K562 (cell line): ENCODE measurements at regions not wholly inside any gene's neighbourhood (a gene's known extent, or its start where the extent isn't known, plus 50 kb on each side); places are given as distances from the start of the nearest gene placed in this dataset.
A peak's percentile ranks its signal among the peaks of the same experiment; 100 is the strongest.

Source experiments
- ATAC-seq: fragments of 200-7000 bp; cut with Tn5 transposase; 3 replicates; pipeline ENCODE4 v1.9.1; 2020; ENCODE audit warnings: moderate library complexity
- BruUV-seq: library from RNA; stranded (reverse); fragments of 400-500 nt; replicated peaks from 2 replicates; lab custom pipeline; 2021; lab: Mats Ljungman, UMichigan
- CTCF ChIA-PET: fragments of 300-600 bp; formaldehyde crosslinking; extraction: SDS; loops from one replicate; lab custom pipeline; 2021; ENCODE audit warnings: low intra/inter-chr PET ratio; lab: Yijun Ruan, JAX
- POLR2A ChIA-PET: fragments of 300-600, 350-650 bp; sonication (Branson Sonifier 250); formaldehyde crosslinking; extraction: SDS; loops from one replicate; lab custom pipeline; 2021; ENCODE audit warnings: antibody characterized with exemption, inconsistent platforms; lab: Yijun Ruan, JAX
- DNase-seq, 4 experiments: peaks; one replicate each; pipeline versions ENCODE4 v3.0.0 to v3.0.0-alpha.2; 2011 to 2018; ENCODE audit warnings: low spot score in 3 of 4, mixed read lengths in 3 of 4; ENCODE audit errors: extremely low read depth in 1 of 4
- FAIRE-seq: peaks from 2 replicates; lab custom pipeline; 2011; peaks lifted over from hg19 to GRCh38; lab: Jason Lieb, UNC
- H2AFZ ChIP-seq: 2 replicates; pipeline ENCODE4 v1.6.0; 2011; ENCODE audit warnings: low read depth, low read length, control low read depth, inconsistent platforms
- H3K27ac ChIP-seq: fragments of 200-600 bp; 3 replicates; pipeline ENCODE4 v1.8.0; 2011; ENCODE audit warnings: low read depth, mild to moderate bottlenecking, control low read depth, inconsistent platforms, low read length, moderate library complexity, mixed read lengths; ENCODE audit errors: extremely low read depth
- H3K27me3 ChIP-seq, 2 experiments: fragments of 300-600 bp in 1 of 2; 2 replicates in 1 of 2; 3 replicates in 1 of 2; pipeline versions ENCODE4 v1.6.0 to v1.8.0; 2011; ENCODE audit warnings: inconsistent platforms in 2 of 2, low read length in 2 of 2, mild to moderate bottlenecking in 1 of 2, mixed read lengths in 1 of 2, moderate library complexity in 1 of 2; ENCODE audit not compliant: control insufficient read depth in 2 of 2, insufficient read depth in 2 of 2
- H3K36me3 ChIP-seq: fragments of 300-600 bp; 3 replicates; pipeline ENCODE4 v1.8.0; 2011; ENCODE audit warnings: mild to moderate bottlenecking, low read length, inconsistent platforms; ENCODE audit not compliant: control insufficient read depth, insufficient read depth
- H3K4me1 ChIP-seq, 2 experiments: fragments of 200-600 bp in 1 of 2; replicated peaks in 1 of 2; 2 replicates in 1 of 2; 3 replicates in 1 of 2; pipeline versions ENCODE4 v1.5.1 to v1.8.0; 2011; ENCODE audit warnings: inconsistent platforms in 2 of 2, low read length in 2 of 2, mild to moderate bottlenecking in 1 of 2, mixed read lengths in 1 of 2, moderate library complexity in 1 of 2; ENCODE audit not compliant: control insufficient read depth in 2 of 2, insufficient read depth in 2 of 2
- H3K4me2 ChIP-seq: 2 replicates; pipeline ENCODE4 v1.6.1; 2011; ENCODE audit warnings: low read length, control low read depth, inconsistent platforms, mixed read lengths; ENCODE audit not compliant: insufficient read depth
- H3K4me3 ChIP-seq: fragments of 200-600 bp; sonication (generic), shearing (Covaris generic); 2 replicates; pipeline ENCODE4 v1.5.1; 2016; ENCODE audit warnings: control low read depth, inconsistent platforms
- H3K79me2 ChIP-seq: fragments of 200-600 bp; 3 replicates; pipeline ENCODE4 v1.8.0; 2011; ENCODE audit warnings: low read length, inconsistent platforms; ENCODE audit not compliant: control insufficient read depth, insufficient read depth
- H3K9ac ChIP-seq, 2 experiments: 2 replicates each; pipeline versions ENCODE4 v1.6.0 to v1.6.1; 2011; ENCODE audit warnings: low read depth in 2 of 2, low read length in 2 of 2, control low read depth in 1 of 2, inconsistent platforms in 1 of 2, mild to moderate bottlenecking in 1 of 2, mixed read lengths in 1 of 2; ENCODE audit not compliant: insufficient read depth in 1 of 2
- H3K9me1 ChIP-seq: one replicate; pipeline ENCODE4 v1.6.0; 2011; ENCODE audit warnings: inconsistent platforms, mild to moderate bottlenecking, low read length, moderate library complexity; ENCODE audit not compliant: control insufficient read depth, insufficient read depth
- H3K9me3 ChIP-seq: replicated peaks from 2 replicates; pipeline ENCODE4 v1.5.1; 2011; ENCODE audit warnings: low read depth, low read length, inconsistent platforms; ENCODE audit not compliant: control insufficient read depth, insufficient read depth
- H4K20me1 ChIP-seq: replicated peaks from 2 replicates; pipeline ENCODE4 v1.6.1; 2011; ENCODE audit warnings: low read length, inconsistent platforms, mixed read lengths; ENCODE audit not compliant: control insufficient read depth, insufficient read depth
- ARID3B ChIP-seq: fragments of 250-450 bp; sonication (Bioruptor Pico); IDR thresholded peaks from 2 replicates; pipeline ENCODE4 v1.4.0; 2020; ENCODE audit warnings: borderline replicate concordance
- ARNT ChIP-seq, 2 experiments: fragments of 450-650 bp; IDR thresholded peaks; 2 replicates each; pipeline ENCODE4 v1.6.1; 2016; ENCODE audit warnings: mild to moderate bottlenecking in 1 of 2
- CBX3 ChIP-seq, 2 experiments: IDR thresholded peaks; 1 replicate in 1 of 2; 2 replicates in 1 of 2; pipeline ENCODE4 v1.6.1; 2012; ENCODE audit warnings: inconsistent platforms in 2 of 2, low read length in 2 of 2, borderline replicate concordance in 1 of 2, control low read depth in 1 of 2
- EP300 ChIP-seq: IDR thresholded peaks from 2 replicates; pipeline ENCODE4 v1.6.1; 2012; ENCODE audit warnings: low read length, improper control_type of control experiment
- FOXP1 ChIP-seq: sonication (generic); formaldehyde crosslinking; IDR thresholded peaks from 2 replicates; pipeline ENCODE4 v1.8.0; 2022; ENCODE audit warnings: mild to moderate bottlenecking, missing genetic modification reagents
- HDAC2 ChIP-seq: fragments of 450-650 bp; IDR thresholded peaks from 2 replicates; pipeline ENCODE4 v1.6.1; 2016; ENCODE audit warnings: mild to moderate bottlenecking
- KAT7 ChIP-seq: sonication (generic); formaldehyde crosslinking; IDR thresholded peaks from 2 replicates; pipeline ENCODE4 v1.8.0; 2022; ENCODE audit warnings: missing genetic modification reagents, mild to moderate bottlenecking, borderline replicate concordance
- KDM4B ChIP-seq, 2 experiments: fragments of 450-650 bp in 1 of 2; sonication (generic) in 1 of 2; IDR thresholded peaks; 2 replicates each; pipeline ENCODE4 v1.6.1; 2016 to 2017; ENCODE audit warnings: borderline replicate concordance in 2 of 2, antibody characterized with exemption in 1 of 2, low read depth in 1 of 2, mild to moderate bottlenecking in 1 of 2
- MTA2 ChIP-seq: fragments of 450-650 bp; IDR thresholded peaks from 2 replicates; pipeline ENCODE4 v1.6.1; 2016; ENCODE audit warnings: low read depth
- NFRKB ChIP-seq: fragments of 450-650 bp; IDR thresholded peaks from 2 replicates; pipeline ENCODE4 v1.6.1; 2016; ENCODE audit warnings: low read depth
- RBM14 ChIP-seq: fragments of 200-400 bp; formaldehyde crosslinking; IDR thresholded peaks from 2 replicates; pipeline ENCODE4 v1.6.1; 2018; ENCODE audit warnings: low read depth, mild to moderate bottlenecking, low read length, moderate library complexity, borderline replicate concordance; ENCODE audit not compliant: insufficient read depth
- TAF15 ChIP-seq: fragments of 200-400 bp; formaldehyde crosslinking; IDR thresholded peaks from 2 replicates; pipeline ENCODE4 v1.6.1; 2017; ENCODE audit warnings: mild to moderate bottlenecking, low read depth, low read length, moderate library complexity
- YY1 ChIP-seq, 3 experiments: IDR thresholded peaks; 2 replicates each; pipeline ENCODE4 v1.6.1; 2011; ENCODE audit warnings: low read length in 2 of 3, mild to moderate bottlenecking in 2 of 3, moderate library complexity in 2 of 3, borderline replicate concordance in 1 of 3, control low read depth in 1 of 3, low read depth in 1 of 3; ENCODE audit not compliant: insufficient read depth in 3 of 3, insufficient replicate concordance in 2 of 3, control insufficient read depth in 1 of 3, insufficient read length in 1 of 3; ENCODE audit errors: extremely low read depth in 1 of 3
- ZNF134 ChIP-seq: fragments of 250-450 bp; sonication (Bioruptor Pico); conservative IDR thresholded peaks from 2 replicates; pipeline ENCODE4 v1.4.0; 2020
- ZNF143 ChIP-seq: sonication (generic); formaldehyde crosslinking; IDR thresholded peaks from 2 replicates; pipeline ENCODE4 v1.9.0; 2022; ENCODE audit warnings: mild to moderate bottlenecking, missing genetic modification reagents
- ZNF24 ChIP-seq: fragments of 450-650 bp; IDR thresholded peaks from 2 replicates; pipeline ENCODE4 v1.6.1; 2016
- ZNF316 ChIP-seq: fragments of 450-650 bp; IDR thresholded peaks from 2 replicates; pipeline ENCODE4 v1.6.1; 2016
- ZNF445 ChIP-seq: fragments of 250-450 bp; sonication (Bioruptor Pico); IDR thresholded peaks from 2 replicates; pipeline ENCODE4 v1.4.0; 2020; ENCODE audit warnings: low read depth, mild to moderate bottlenecking, moderate library complexity
- WGBS: fragments of 100-300 bp; shearing (Covaris generic); methylation state at CpG from one replicate; pipeline ENCODE4 v1.1.6; 2016; ENCODE audit warnings: low coverage, mixed read lengths; ENCODE audit not compliant: insufficient coverage; ENCODE audit errors: missing lambda C conversion rate; 5-methylcytosine and 5-hydroxymethylcytosine counted together
- in situ Hi-C: fragments of 300-500 bp; cut with MboI; formaldehyde crosslinking; loops from 4 replicates; pipeline ENCODE4 v1.15.0; 2018; ENCODE audit warnings: inconsistent platforms, mixed read lengths
- intact Hi-C: fragments of 100-400 bp; cut with micrococcal nuclease; formaldehyde crosslinking; loops from 2 replicates; pipeline ENCODE4 v1.14.2; 2022
- TF ChIP-seq, protein P1 (sequence below): fragments of 450-650 bp; formaldehyde crosslinking; conservative IDR thresholded peaks from 2 replicates; pipeline ENCODE4 v1.4.0; 2022; ENCODE audit warnings: mild to moderate bottlenecking, missing genetic modification characterization

- Histone ChIP-seq H3K4me3 (no peak overlapping the region), H2AFZ (no peak overlapping the region), H3K9me1 (no peaks in the 10 kb centered on the region), H3K27ac (no peak overlapping the region), H3K4me1 (0 out of 5 replicates have a peak, but pooled peaks cover 0 to 3% of the 10 kb centered on the region in 2 experiments), H4K20me1 (no peaks in the 10 kb centered on the region), H3K9ac (0 out of 4 replicates have a peak overlapping the region, but pooled peaks of 1 of the 2 experiments have one; percentile 5), H3K79me2 (no peaks in the 10 kb centered on the region), H3K4me2 (no peak overlapping the region), H3K36me3 (no peaks in the 10 kb centered on the region), H3K27me3 (peaks cover 0 to 19% of the 10 kb centered on the region in 2 experiments; a peak in 2 of 5 replicates), H3K9me3 (no peaks in the 10 kb centered on the region)
- FAIRE-seq (no peak), DNase-seq (no peak), ATAC-seq (no peak)
- ChIA-PET POLR2A (interaction anchor here (0.7 kb wide), 1 partner anchor 153 kb away, joined by 3 read pairs; no protein-coding TSS in a partner anchor), CTCF (no interaction called here)
- no peak for TF ChIP-seq CBX3 (IDR thresholded peaks at IDR 0.05; ENCODE audit: borderline replicate concordance in 1 of 2, low read length in 2 of 2)
- no peak for TF ChIP-seq KAT7 (CRISPR knock-in tag)
- TF ChIP-seq, protein P1, sequence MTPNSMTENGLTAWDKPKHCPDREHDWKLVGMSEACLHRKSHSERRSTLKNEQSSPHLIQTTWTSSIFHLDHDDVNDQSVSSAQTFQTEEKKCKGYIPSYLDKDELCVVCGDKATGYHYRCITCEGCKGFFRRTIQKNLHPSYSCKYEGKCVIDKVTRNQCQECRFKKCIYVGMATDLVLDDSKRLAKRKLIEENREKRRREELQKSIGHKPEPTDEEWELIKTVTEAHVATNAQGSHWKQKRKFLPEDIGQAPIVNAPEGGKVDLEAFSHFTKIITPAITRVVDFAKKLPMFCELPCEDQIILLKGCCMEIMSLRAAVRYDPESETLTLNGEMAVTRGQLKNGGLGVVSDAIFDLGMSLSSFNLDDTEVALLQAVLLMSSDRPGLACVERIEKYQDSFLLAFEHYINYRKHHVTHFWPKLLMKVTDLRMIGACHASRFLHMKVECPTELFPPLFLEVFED = no peak
- no peak for TF ChIP-seq NFRKB
- no peak for TF ChIP-seq TAF15
- TF ChIP-seq YY1 (IDR thresholded peaks at IDR 0.05; ENCODE audit: borderline replicate concordance in 1 of 3, control insufficient read depth in 1 of 3, extremely low read depth in 1 of 3, insufficient read depth in 3 of 3, insufficient read length in 1 of 3, insufficient replicate concordance in 2 of 3, low read depth in 1 of 3, low read length in 2 of 3) = no peak
- TF ChIP-seq ZNF143 (CRISPR knock-in tag) = no peak
- TF ChIP-seq ZNF445 = no peak
- TF ChIP-seq KDM4B (IDR thresholded peaks at IDR 0.05; ENCODE audit: borderline replicate concordance in 2 of 2, low read depth in 1 of 2) = no peak
- no peak for TF ChIP-seq ARID3B (CRISPR knock-in tag)
- TF ChIP-seq ZNF134 = no peak
- TF ChIP-seq EP300 = no peak
- TF ChIP-seq ZNF316 = no peak
- TF ChIP-seq FOXP1 (CRISPR knock-in tag) = no peak
- no peak for TF ChIP-seq ARNT (IDR thresholded peaks at IDR 0.05)
- TF ChIP-seq MTA2 = no peak
- no peak for TF ChIP-seq HDAC2
- no peak for TF ChIP-seq RBM14
- no peak for TF ChIP-seq ZNF24
- 13% methylated on average over 9 of the region's 9 CpGs for WGBS
- intact Hi-C loops (no loop called here), in situ Hi-C loops (no loop called here)
- no TSS peak for BruUV-seq
Observed at GRCh38 chr10:125231813-125232475, 71.6 kb upstream of the CTBP2 start.
